ENCODE measurements at regions not wholly inside any gene's neighbourhood (a gene's known extent, or its start where the extent isn't known, plus 50 kb on each side); places are given as distances from the start of the nearest gene placed in this dataset.

GRCh38 chr4:135775909-135776308 lies 1574.3 kb upstream of the PABPC4L start:
- H3K4me2 ChIP-seq (ENCODE audit: low read length): no peak overlapping the region
- no peaks in the 10 kb centered on the region for H3K9me2 ChIP-seq (replicated peaks; ENCODE audit: control insufficient read depth, low read length)
- no peaks in the 10 kb centered on the region for H3K36me3 ChIP-seq (ENCODE audit: control insufficient read depth, low read length)
- H3K79me2 ChIP-seq (ENCODE audit: control insufficient read depth, low read length): no peaks in the 10 kb centered on the region
- H3K27ac ChIP-seq (ENCODE audit: low read depth, low read length): no peak overlapping the region
- no peaks in the 10 kb centered on the region for H3K27me3 ChIP-seq (ENCODE audit: control insufficient read depth, low read length)
- H3K4me1 ChIP-seq (ENCODE audit: control insufficient read depth, low read length): no peaks in the 10 kb centered on the region
- no peaks in the 10 kb centered on the region for H4K20me1 ChIP-seq (ENCODE audit: control insufficient read depth, insufficient read depth, low read depth, low read length)
- H3K9me3 ChIP-seq (ENCODE audit: control insufficient read depth, insufficient read depth, low read length): no peaks in the 10 kb centered on the region
- TF ChIP-seq CTCF (IDR thresholded peaks at IDR 0.05; ENCODE audit: low read depth, low read length, poor library complexity, severe bottlenecking): no peak
- TF ChIP-seq EZH2phosphoT487 (IDR thresholded peaks at IDR 0.05; ENCODE audit: borderline replicate concordance, low read length): no peak
- H3K4me3 ChIP-seq (ENCODE audit: low read length): no peak overlapping the region
- H3F3A ChIP-seq (ENCODE audit: control insufficient read depth, insufficient read depth): no peaks in the 10 kb centered on the region

GRCh38 chr4:135770505-135770904 lies 1568.9 kb upstream of the PABPC4L start:
- TF ChIP-seq EZH2phosphoT487 (IDR thresholded peaks at IDR 0.05; ENCODE audit: borderline replicate concordance, low read length): no peak
- TF ChIP-seq CTCF (IDR thresholded peaks at IDR 0.05; ENCODE audit: low read depth, low read length, poor library complexity, severe bottlenecking): no peak
- Histone ChIP-seq H3K4me1 (ENCODE audit: control insufficient read depth, low read length) (no peaks in the 10 kb centered on the region), H4K20me1 (ENCODE audit: control insufficient read depth, insufficient read depth, low read depth, low read length) (no peaks in the 10 kb centered on the region), H3K9me3 (ENCODE audit: control insufficient read depth, insufficient read depth, low read length) (no peaks in the 10 kb centered on the region), H3K36me3 (ENCODE audit: control insufficient read depth, low read length) (no peaks in the 10 kb centered on the region), H3K4me2 (ENCODE audit: low read length) (no peak overlapping the region), H3F3A (ENCODE audit: control insufficient read depth, insufficient read depth) (no peaks in the 10 kb centered on the region), H3K4me3 (ENCODE audit: low read length) (no peak overlapping the region), H3K79me2 (ENCODE audit: control insufficient read depth, low read length) (no peaks in the 10 kb centered on the region), H3K27ac (ENCODE audit: low read depth, low read length) (no peak overlapping the region), H3K9me2 (replicated peaks; ENCODE audit: control insufficient read depth, low read length) (no peaks in the 10 kb centered on the region), H3K27me3 (ENCODE audit: control insufficient read depth, low read length) (no peaks in the 10 kb centered on the region)

- no peaks in the 10 kb centered on the region for H3K9me3 ChIP-seq (ENCODE audit: control insufficient read depth, insufficient read depth, low read length)
- no peaks in the 10 kb centered on the region for H4K20me1 ChIP-seq (ENCODE audit: control insufficient read depth, insufficient read depth, low read depth, low read length)
- H3K79me2 ChIP-seq (ENCODE audit: control insufficient read depth, low read length): no peaks in the 10 kb centered on the region
- no peaks in the 10 kb centered on the region for H3F3A ChIP-seq (ENCODE audit: control insufficient read depth, insufficient read depth)
- no peak overlapping the region for H3K4me3 ChIP-seq (ENCODE audit: low read length)
- H3K4me1 ChIP-seq (ENCODE audit: control insufficient read depth, low read length): no peaks in the 10 kb centered on the region
- TF ChIP-seq EZH2phosphoT487 (IDR thresholded peaks at IDR 0.05; ENCODE audit: borderline replicate concordance, low read length): no peak
- no peak for TF ChIP-seq CTCF (IDR thresholded peaks at IDR 0.05; ENCODE audit: low read depth, low read length, poor library complexity, severe bottlenecking)
- no peak overlapping the region for H3K4me2 ChIP-seq (ENCODE audit: low read length)
- no peaks in the 10 kb centered on the region for H3K9me2 ChIP-seq (replicated peaks; ENCODE audit: control insufficient read depth, low read length)
- no peaks in the 10 kb centered on the region for H3K36me3 ChIP-seq (ENCODE audit: control insufficient read depth, low read length)
- H3K27ac ChIP-seq (ENCODE audit: low read depth, low read length): no peak overlapping the region
- H3K27me3 ChIP-seq (ENCODE audit: control insufficient read depth, low read length): no peaks in the 10 kb centered on the region
Observed at GRCh38 chr4:135744928-135745327, 1543.3 kb upstream of the PABPC4L start.

- H3K4me3 ChIP-seq (ENCODE audit: low read length): no peak overlapping the region
- no peaks in the 10 kb centered on the region for H3K79me2 ChIP-seq (ENCODE audit: control insufficient read depth, low read length)
- no peaks in the 10 kb centered on the region for H3K27me3 ChIP-seq (ENCODE audit: control insufficient read depth, low read length)
Observed at GRCh38 chr4:135741583-135741982, 1540.0 kb upstream of the PABPC4L start.

More at GRCh38 chr4:135741583-135741982, 1540.0 kb upstream of the PABPC4L start:
- no peaks in the 10 kb centered on the region for H3K36me3 ChIP-seq (ENCODE audit: control insufficient read depth, low read length)
- H3K9me3 ChIP-seq (ENCODE audit: control insufficient read depth, insufficient read depth, low read length): no peaks in the 10 kb centered on the region
- no peaks in the 10 kb centered on the region for H3K4me1 ChIP-seq (ENCODE audit: control insufficient read depth, low read length)
- no peaks in the 10 kb centered on the region for H3F3A ChIP-seq (ENCODE audit: control insufficient read depth, insufficient read depth)
- TF ChIP-seq EZH2phosphoT487 (IDR thresholded peaks at IDR 0.05; ENCODE audit: borderline replicate concordance, low read length) (no peak), CTCF (IDR thresholded peaks at IDR 0.05; ENCODE audit: low read depth, low read length, poor library complexity, severe bottlenecking) (no peak)
- H4K20me1 ChIP-seq (ENCODE audit: control insufficient read depth, insufficient read depth, low read depth, low read length): no peaks in the 10 kb centered on the region
- no peak overlapping the region for H3K27ac ChIP-seq (ENCODE audit: low read depth, low read length)
- no peak overlapping the region for H3K4me2 ChIP-seq (ENCODE audit: low read length)
- no peaks in the 10 kb centered on the region for H3K9me2 ChIP-seq (replicated peaks; ENCODE audit: control insufficient read depth, low read length)
